ENCODE measurements at regions not wholly inside any gene's neighbourhood (a gene's known extent, or its start where the extent isn't known, plus 50 kb on each side); places are given as distances from the start of the nearest gene placed in this dataset.

DNA sequence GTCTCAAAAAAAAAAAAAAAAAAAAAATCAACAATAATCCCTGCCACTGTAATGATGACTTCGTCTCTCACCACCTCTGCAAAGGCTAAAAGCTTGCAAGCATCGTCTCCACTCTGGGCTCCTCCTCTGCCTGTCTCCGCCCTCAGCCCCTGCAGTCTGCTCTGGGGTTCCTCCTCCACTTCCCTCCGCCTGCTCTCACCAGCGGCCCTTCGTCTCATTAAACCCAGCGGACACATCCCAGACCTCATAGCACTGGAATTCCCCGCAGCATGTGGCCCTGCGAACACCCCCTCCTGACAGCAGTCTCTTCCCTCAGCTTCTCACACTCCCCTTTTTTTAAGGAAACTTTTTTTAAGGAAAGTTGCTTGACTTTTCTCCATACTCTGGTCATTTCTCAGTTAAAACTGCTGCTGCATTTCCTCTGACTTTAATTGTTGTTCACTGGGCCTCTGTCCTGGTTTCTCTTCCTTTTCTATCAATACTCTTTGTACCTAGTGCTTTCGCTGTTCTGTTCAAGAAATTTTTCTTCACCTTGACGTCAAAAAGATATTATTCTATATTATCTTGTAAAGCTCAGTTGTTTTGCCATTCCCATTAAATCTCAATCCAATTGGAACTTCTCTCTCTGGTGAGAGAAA, 70.9 kb upstream of the PLEKHG1 start:
- peaks cover 1 to 2% of the 10 kb centered on the region in 2 experiments for H3K27me3 ChIP-seq (ENCODE audit: control insufficient read depth in 2 of 2, insufficient read depth in 2 of 2, low read length in 2 of 2)
- CTCF ChIA-PET: no interaction called here
- H3K4me2 ChIP-seq (ENCODE audit: insufficient read depth, low read length): no peak overlapping the region
- TF ChIP-seq JUN (IDR thresholded peaks at IDR 0.05; ENCODE audit: borderline replicate concordance, insufficient read depth, insufficient read length, low read depth): no peak
- TF ChIP-seq EZH2 (IDR thresholded peaks at IDR 0.05; ENCODE audit: borderline replicate concordance, low read depth, low read length, severe bottlenecking): no peak
- TF ChIP-seq MYC (IDR thresholded peaks at IDR 0.05; ENCODE audit: low read depth, low read length): no peak
- TF ChIP-seq MAX (IDR thresholded peaks at IDR 0.05; ENCODE audit: insufficient read depth, insufficient read length): no peak
- TF ChIP-seq CTCF (IDR thresholded peaks at IDR 0.05; ENCODE audit: extremely low read depth in 1 of 2, insufficient read depth in 1 of 2, low read depth in 1 of 2, low read length in 2 of 2): no peak
- no peak for TF ChIP-seq POLR2A (IDR thresholded peaks at IDR 0.05; ENCODE audit: low read depth, low read length)
- TF ChIP-seq GATA2 (IDR thresholded peaks at IDR 0.05; ENCODE audit: insufficient read depth, insufficient read length, low read depth, low read length): no peak
- TF ChIP-seq FOS (IDR thresholded peaks at IDR 0.05; ENCODE audit: borderline replicate concordance, insufficient read depth, low read length): no peak
- no peak for TF ChIP-seq POLR2AphosphoS5 (IDR thresholded peaks at IDR 0.05; ENCODE audit: insufficient read depth, low read depth, low read length)
- H3K9me1 ChIP-seq (replicated peaks; ENCODE audit: control insufficient read depth, extremely low read depth, insufficient read depth, low read length): no peaks in the 10 kb centered on the region
- BruUV-seq (replicated peaks): no TSS peak
- no peaks in the 10 kb centered on the region for H3K36me3 ChIP-seq (ENCODE audit: control insufficient read depth in 2 of 2, extremely low read depth in 1 of 2, insufficient read depth in 2 of 2, low read length in 2 of 2)
- dilution Hi-C loops (cut with MboI; ENCODE audit: extremely low pct_ligation_motif_present, low sequenced_read_pairs): no loop called here
- H3K27ac ChIP-seq (ENCODE audit: insufficient read depth, low read depth, low read length): no peak overlapping the region
- FAIRE-seq (no peak), DNase-seq (ENCODE audit: low read depth, low spot score) (peak; percentile 8)
- POLR2A ChIA-PET: no interaction called here
- intact Hi-C loops (cut with micrococcal nuclease): no loop called here
- H3K4me1 ChIP-seq (ENCODE audit: control insufficient read depth, extremely low read depth, insufficient read depth, low read length): no peaks in the 10 kb centered on the region
- H2AFZ ChIP-seq (ENCODE audit: low read depth, low read length): no peak overlapping the region
- no peak overlapping the region for H3K4me3 ChIP-seq (replicated peaks in 1 of 3; ENCODE audit: insufficient read depth in 1 of 3, low read depth in 1 of 3, low read length in 3 of 3)
- no peaks in the 10 kb centered on the region for H3K9me3 ChIP-seq (replicated peaks; ENCODE audit: control insufficient read depth, insufficient read depth, low read length)
- H3K79me2 ChIP-seq (ENCODE audit: control insufficient read depth, insufficient read depth, low read length): no peaks in the 10 kb centered on the region
- no peak overlapping the region for H3K9ac ChIP-seq (replicated peaks; ENCODE audit: extremely low read depth, insufficient read depth, low read length)
- no peaks in the 10 kb centered on the region for H4K20me1 ChIP-seq (replicated peaks; ENCODE audit: control insufficient read depth, extremely low read depth, insufficient read depth, low read length)

Data from endothelial cell of umbilical vein (primary cell).